HG02759 (cell line): ENCODE measurements at regions not wholly inside any gene's neighbourhood (a gene's known extent, or its start where the extent isn't known, plus 50 kb on each side); places are given as distances from the start of the nearest gene placed in this dataset.
"Not testable (repeated sequence)": the region's sequence is repeated elsewhere in the genome, so short reads cannot be mapped to it uniquely, and the experiment has no call there.

Source experiments
- ATAC-seq: cut with Tn5 transposase; IDR thresholded peaks from one replicate; pipeline ENCODE4 v1.9.1; 2021; ENCODE audit warnings: mild to moderate bottlenecking, moderate library complexity; ENCODE audit not compliant: unreplicated experiment

DNA sequence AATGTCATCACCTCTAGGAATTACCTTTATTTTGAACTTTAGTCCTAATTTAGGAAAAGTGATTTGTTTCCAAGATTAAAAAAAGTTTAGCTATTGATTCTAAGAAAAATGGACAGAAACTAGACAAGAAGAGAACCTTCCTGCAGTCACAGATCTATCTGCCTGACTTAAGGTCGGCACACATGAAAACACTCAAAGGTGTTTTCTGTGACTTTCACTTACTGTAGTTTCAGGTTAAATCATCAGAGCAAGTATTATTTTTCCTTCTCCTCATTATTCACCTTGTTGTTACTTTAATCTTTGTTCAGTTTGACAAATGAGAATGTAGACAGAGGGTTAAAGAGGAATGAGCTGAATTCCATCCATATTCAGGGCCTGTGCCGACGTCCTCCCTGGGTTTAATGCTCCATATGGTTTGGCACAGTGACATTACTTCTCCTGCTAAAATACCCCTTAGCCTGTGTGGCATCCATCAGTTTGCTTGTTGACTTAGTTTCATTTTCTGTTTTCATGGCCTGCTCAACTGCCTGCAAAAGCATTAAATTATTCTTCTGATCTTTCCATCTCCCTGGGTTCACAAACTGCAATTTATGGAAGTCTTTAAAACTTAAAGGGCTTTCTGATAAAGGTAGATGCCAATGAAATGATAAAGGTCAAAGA is 352.7 kb downstream of the NKX6-1 start:
- ATAC-seq = peak; percentile 68

DNA sequence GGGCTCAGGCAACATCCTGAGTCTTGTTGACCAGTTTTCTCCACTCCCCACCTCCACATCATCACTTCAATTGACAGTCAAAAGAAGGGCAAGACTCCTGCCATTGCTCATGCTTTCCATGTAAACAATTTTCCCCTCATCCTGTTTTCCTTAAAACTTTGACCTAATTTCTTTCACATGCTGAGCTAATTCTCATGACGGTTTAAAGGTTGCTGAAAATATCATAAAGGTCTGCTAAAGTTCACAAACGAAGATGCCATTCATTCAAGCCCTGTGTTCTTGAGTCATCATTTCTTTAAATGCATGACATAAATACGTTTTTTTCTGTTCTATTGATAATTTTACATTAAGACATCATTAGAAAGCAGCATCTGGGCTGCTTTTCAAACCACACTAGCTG is 353.9 kb downstream of the NKX6-1 start:
- no peak for ATAC-seq

DNA sequence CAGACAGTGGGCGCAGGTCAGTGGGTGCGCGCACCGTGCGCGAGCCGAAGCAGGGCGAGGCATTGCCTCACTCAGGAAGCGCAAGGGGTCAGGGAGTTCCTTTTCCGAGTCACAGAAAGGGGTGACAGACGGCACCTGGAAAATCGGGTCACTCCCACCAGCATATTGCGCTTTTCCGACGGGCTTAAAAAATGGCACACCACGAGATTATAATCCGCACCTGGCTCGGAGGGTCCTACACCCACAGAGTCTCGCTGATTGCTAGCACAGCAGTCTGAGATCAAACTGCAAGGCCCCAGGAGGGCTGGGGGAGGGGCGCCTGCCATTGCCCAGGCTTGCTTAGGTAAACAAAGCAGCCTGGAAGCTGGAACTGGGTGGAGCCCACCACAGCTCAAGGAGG is 372.2 kb downstream of the NKX6-1 start:
- not testable (repeated sequence) for ATAC-seq

DNA sequence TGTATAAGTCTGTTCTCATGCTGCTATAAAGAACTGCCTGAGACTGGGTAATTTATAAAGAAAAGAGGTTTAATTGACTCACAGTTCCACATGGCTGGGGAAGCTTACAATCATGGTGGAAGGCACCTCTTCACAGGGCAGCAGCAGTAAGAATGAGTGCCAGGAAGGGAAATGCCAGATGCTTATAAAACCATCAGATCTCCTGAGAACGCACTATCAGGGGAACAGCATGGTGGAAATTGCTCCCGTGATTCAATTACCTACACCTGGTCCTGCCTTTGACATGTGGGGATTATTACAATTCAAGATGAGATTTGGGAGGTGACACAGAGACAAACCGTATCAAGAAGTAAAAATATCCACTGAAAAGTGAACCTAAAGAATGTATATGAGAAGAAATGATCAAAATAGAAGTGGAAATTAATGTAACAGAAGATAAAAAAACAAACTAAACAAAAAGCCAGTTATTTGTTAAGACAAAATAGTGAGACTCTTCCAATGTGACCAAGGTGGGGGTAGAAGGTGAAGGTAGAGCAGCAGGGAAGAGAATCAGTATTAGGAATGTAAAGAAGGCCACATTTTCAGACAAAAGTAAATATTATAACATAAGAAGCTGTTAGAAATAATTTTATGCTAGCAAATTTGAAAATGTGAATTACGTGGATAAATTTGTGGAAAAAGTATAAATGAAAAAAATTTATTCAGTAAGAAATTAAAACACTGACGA is 372.9 kb downstream of the NKX6-1 start:
- no peak for ATAC-seq

DNA sequence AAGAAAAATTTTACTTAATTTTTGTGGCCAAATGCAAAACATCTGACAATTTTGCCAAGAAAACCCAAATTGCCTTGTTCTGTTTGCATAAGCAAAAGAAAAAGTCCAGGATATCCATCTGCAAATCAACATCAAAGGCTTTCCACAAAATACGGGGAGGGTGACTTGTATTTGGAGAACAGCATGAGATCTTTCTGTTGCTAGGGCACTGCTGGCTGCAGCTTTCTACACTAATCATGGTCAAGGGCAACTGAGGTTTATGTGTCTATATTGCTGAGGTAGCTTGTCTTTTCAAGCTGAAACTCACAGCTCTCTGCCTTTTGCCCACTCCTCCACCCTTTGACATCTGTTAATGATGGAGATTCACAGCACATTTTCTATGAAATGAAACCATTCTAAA is 389.1 kb downstream of the NKX6-1 start:
- no peak for ATAC-seq

DNA sequence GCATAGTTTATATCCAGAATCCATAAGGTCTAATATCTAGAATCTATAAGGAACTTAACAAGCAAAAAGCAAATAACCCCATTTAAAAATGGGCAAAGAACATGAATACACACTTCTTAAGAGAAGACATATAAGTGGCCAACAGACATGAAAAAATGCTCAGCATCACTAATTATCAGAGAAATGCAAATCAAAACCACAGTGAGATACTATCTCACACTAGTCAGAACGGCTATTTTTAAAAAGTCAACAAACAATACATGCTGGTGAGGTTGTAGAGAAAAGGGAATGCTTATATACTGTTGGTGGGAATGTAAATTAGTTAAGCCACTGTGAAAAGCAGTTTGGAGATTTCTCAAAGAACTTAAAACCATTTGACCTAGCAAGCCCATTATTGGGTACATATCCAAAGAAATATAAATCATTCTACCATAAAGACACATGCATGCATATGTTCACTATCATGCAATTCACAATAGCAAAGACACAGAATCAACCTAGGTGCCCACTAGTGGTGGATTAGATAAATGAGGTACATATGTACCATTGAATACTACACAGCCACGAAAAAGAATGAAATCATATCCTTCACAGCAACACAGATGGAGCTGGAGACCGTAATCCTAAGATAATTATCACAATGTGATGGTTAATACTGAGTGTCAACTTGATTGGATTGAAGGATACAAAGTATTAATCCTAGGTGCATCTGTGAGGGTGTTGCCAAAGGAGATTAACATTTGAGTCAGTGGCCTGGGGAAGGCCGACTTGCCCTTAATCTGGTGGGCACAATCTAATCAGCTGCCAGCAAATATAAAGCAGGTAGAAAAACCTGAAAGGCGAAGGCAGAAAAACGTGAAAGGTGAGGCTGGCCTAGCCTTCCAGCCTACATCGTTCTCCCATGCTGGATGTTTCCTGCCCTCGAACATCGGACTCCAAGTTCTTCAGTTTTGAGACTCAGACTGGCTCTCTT is 397.2 kb downstream of the NKX6-1 start:
- ATAC-seq = not testable (repeated sequence)

DNA sequence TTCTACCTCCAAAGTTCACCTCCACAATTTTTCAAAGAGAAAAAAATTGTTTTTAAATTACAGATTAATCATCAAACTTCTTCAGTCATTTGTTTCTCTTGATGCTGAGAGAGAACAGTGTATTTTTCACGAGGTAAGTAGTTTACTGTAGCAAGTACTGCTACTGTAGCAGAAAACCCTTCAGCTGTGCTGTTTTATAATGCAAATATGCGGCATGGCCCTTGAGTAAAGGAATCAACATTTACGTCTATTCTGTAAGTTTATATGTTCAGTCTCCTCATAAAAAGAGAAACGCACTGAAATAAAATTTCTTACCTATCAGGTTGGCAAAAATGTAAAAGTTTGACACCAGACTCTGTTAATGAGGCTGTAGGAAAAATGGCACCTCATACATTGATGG is 399.0 kb downstream of the NKX6-1 start:
- ATAC-seq = no peak

DNA sequence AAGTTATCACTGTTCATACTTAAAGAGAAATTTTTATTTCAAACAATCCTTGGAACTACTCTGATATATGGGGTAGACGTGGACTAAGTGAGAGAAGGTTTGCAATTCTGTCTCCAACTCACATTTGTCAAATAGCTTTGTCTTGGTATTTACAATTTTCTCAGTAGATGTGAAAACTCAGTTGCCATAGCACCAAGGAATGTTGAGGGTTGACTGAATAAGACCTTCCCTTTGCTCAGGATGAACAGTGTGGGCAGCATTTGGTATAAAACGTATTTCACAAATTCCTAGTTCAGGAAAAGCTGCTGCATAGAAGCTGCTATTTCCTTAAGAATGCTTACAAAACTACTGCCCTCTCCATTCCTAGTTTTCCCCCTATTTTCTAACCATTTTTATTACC is 399.5 kb downstream of the NKX6-1 start:
- no peak for ATAC-seq

DNA sequence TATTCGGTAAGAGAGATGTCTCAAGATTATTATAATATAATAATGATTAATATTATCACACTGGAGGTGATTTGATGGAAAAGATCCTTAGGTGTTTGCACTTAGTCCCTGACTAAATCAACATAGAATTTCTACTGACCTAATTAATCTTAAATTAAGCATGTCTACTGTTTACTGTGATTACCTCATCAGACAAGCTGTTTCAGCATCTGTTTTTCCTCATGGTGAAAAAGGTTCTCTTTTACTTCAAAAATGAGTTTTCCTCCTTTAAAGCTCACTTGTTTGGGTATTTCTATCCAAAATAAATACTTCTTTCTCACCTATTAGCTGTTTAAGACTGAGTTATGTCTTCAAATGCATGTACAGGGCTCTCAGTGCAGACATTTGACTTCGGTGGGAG is 407.8 kb downstream of the NKX6-1 start:
- no peak for ATAC-seq

DNA sequence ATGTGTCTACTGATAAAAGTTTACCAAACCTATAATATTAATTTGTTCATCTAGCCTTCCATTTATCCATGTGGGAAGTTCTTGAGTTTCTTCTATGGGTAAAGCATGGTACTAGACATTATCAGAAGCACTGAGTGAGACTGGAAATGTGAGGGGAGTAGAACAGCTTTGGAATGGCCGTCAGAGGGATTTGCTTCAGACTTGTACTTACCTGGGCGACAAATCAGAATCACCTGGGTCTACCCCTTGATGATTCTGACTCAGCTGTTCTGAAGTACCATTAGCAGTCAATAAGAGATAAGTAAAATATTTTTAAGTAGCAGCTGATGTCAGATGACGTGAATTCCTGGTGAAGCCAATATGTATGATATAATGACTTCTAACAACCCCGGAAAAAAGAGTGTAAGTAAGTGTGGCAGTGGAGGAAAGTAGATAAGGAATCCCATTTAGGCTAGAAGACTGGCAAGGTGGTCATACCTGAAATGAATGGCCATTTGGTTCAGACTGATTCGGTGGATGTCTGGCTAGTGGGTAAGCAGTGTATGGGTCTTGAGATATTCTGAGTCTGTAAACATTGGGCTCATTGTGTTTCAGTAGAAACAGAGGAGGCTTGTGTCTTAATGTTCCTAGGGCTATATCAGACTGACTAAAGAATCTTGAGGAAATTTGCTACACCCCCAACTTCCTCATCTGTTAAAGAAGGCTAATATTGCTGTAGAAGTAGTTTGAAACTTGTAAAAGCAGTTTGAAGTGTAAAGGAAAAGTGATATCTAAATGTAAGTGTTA is 409.2 kb downstream of the NKX6-1 start:
- no peak for ATAC-seq

DNA sequence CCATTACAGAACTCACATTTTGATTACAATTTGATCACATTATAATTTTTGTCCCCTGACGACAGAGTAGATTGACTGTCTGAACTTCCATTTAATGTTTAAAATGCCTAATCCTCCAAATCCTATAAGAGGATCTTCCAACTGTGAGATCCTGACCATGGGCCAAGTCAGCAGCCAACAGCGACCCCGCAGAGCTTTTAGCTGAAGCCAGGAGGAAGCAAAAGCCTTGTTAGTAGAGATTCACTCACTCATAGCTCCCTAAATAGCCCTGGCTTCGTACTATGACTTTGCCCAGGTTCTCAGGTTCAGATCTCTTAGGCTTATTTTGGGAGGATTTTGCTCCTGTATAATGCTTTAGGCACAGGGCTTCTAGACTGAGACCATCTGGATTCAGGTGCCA is 413.1 kb downstream of the NKX6-1 start:
- no peak for ATAC-seq

DNA sequence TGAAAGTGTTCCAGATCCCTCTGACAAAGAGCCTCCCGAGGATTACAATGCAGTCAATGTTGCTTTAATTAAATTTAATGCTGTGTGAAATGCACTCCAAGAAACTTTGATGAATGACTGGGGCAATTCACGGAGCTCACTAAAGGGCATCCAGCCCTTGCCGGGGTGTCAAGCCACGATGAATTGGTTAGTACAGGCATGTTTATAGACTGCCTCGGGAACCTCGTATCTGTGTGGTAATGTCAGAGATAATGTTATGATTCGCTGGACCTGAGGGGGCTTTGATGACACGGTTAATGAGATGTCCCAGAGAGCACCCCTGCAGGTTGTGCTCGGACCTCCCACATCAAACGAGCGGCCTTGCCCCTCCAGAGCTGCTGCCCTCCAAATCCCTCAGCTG is 428.8 kb downstream of the NKX6-1 start:
- no peak for ATAC-seq

DNA sequence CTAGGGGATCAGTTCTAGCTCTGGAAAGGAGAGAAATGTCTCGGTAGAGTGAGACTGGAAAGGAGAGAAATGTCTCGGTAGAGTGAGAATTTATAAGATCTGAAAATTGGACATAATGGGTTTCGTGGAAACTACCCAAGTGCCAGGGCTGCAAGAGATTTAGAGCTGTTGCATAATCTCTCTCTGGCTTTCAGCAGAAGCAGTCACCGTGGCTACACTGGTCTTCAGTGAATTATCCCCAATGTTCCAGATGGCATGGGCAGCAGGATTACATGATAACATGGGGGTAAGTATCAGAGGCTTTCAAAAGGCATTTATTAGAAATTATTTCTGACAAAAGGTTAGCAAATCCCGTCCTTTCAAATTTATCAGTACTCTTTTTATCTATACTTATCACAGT is 435.5 kb downstream of the NKX6-1 start:
- ATAC-seq = no peak

DNA sequence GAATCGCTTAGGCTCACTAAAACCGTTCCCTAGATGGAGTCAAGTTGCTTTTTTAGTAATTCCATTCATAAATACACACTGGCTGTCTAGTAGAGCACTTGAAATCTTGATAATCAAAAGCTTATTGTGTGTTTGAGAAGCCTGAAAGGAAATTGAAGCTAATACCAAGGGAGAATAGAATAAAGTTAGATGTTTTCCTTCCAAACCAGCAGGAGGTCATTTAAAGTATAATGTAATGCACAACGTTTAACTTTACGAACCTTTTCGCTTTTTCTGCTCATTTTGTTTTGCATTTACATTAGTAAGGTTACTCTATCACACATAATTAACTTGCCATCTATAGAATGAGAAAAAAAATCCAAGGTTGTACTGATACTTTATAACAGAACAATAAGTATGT is 440.9 kb downstream of the NKX6-1 start:
- ATAC-seq = no peak

DNA sequence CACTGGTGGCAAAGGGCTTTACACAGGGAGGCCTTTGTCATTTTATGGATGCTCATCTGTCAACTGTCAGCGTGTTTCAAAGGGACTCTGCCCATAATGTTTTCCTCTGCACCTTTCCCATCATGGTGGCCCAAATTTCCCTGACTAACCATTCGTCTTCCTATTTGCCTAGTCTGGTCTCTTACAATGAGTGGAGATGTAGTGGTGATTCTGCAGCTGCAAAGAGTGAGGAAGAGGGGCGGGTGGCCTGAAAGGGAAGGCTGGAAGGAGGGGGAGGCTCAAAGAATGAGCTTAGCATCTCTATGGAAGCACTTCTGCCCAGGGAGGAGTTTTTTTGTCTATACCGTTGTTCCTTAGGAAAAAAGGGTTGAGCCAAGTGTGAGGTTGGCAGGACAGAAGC is 447.5 kb downstream of the NKX6-1 start:
- ATAC-seq = no peak

DNA sequence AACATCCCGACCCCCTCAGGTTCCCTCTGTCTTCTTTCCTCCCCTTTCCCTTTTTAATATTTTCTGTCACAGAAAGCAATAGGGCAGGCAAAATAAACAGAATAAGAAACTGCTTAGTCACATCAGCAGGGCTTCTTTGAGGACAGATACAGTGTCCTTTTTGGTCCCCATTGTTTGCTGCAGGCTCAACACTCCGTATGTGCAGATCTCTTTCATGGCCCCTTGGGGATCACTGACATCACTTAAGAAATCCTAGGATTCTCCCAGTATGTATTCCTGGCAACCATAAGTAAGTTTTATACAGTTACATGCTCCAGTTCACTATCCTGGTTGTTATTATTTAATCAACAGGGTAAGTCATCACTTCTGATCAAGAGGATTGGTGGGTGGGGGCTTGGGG is 448.0 kb downstream of the NKX6-1 start:
- ATAC-seq = no peak

DNA sequence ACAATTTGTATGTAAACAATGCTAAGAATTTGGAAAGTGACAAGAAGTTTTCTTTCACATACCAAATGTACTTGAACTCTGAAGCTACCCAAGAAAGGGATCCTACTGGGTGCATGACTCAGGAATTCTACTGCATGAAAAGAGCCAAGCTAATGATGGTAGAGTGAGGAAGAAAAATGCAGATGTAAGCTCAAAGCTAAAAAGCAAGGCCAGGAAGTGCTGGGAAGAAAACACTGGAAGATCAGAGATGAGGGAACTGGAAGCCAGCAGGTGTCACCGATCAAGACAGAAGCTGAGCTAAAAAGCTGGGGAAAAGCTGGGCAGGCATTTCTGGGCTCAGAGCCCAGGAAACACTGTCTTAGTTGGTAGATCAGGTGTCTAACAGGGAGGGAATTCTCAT is 449.1 kb downstream of the NKX6-1 start:
- ATAC-seq = no peak

DNA sequence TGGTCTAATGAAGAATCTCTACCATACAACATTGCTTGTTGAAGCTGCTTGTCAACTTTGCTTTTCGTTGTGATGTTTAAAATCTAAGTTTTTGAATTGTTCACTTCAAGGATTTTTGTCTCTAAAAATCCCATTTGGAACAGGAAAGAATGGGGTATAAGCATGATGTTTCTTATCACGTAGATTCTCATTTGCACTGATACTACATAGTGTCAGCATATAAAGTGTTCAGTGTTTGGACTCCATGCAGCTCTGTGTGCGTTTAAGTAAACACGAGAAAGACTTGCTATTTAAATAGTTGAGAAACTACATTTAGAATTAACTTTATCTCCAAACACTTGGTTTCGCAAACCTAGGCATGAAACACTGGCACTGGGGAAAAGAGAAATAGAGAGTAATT is 452.5 kb downstream of the NKX6-1 start:
- ATAC-seq = no peak

DNA sequence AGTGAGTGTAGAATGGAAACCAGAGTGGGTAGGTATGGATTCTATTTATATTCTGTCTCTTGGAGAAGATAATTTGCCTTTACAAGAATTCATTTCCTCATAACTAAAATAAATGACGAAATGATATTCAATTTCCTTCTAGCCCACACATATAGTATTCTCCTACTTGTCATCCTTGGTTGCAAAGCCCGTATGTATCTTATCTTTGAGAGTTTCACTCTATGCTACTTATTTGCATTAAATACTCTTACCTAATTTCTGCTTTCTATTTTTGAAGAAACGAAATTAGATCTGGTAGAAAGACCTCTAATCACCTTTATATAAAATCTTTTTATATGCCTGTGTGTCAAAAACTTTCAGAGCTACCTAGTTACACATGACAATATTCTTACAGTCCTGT is 457.7 kb downstream of the NKX6-1 start:
- no peak for ATAC-seq

DNA sequence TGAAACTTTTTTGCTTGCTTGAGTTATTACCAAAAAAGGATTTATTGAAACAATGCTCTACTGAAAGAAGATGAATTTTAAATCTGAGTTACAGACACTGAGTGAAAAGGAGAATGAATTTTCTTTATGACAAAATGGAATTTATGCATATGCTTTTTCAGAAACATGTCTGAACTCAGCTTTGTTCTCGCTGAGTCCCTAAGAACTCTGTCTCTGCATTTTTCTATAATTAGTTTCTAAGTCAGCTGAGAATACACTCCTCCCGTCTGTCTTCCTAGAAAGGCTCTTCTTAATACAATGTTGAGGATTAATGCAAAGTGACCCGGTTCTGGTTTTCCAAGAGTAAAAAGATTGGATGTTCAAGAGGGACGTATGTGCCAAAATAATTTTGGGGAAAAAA is 463.5 kb downstream of the NKX6-1 start:
- no peak for ATAC-seq

DNA sequence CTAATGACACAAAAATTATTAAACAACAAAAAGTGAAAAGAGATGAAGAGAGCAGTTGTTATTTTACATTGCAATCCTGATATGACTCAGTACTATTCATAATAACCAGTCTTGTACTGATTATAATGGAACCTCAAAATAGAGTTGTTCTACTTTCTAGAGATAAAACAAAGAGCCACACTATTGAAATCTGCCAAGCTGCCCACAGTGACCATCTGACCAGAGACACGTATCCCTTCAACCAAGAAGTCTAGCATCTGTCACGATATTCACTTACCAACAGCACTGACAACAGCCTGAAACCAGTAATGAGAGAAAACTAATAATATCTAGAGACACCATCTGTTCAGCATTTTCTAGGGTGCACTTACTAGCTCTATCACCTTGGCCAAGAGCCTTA is 466.7 kb downstream of the NKX6-1 start:
- peak; percentile 72 for ATAC-seq
